ENCODE measurements at regions not wholly inside any gene's neighbourhood (a gene's known extent, or its start where the extent isn't known, plus 50 kb on each side); places are given as distances from the start of the nearest gene placed in this dataset.
"Not testable (repeated sequence)": the region's sequence is repeated elsewhere in the genome, so short reads cannot be mapped to it uniquely, and the experiment has no call there.

GRCh38 chr4:188287169-188287894 is 148.1 kb downstream of the TRIML1 start:
- no peak for DNase-seq (ENCODE audit: low spot score)

DNA sequence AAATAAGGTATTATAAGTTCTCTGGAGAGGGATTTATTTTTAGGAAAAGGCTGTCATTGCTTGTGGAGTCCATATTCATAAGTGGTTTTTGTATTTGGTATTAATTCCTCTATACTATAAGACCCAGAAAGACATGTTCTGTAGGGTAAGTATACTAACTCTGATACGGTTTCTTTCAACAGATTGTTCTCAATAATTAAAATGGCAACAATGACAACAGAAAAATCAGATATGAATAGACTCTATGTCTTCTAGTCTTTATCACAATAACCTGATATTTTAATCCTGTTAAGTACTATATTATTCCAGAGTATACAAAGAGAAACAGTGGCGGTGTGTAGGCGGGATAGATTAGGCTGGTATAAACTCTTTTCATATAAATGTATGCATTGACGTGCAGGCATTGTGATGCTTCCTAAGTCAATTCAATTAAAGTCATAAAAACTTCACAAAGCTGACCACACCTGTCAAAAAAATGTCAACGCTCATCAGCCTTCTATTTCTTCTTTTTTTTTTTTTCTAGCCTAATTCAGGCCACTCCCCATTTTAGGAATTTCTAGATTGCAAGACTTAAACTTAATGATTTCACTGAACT is 150.4 kb downstream of the TRIML1 start:
- DNase-seq (ENCODE audit: low spot score): no peak

GRCh38 chr4:188295899-188296298 is 156.7 kb downstream of the TRIML1 start:
- no peak for DNase-seq (ENCODE audit: low spot score)

DNA sequence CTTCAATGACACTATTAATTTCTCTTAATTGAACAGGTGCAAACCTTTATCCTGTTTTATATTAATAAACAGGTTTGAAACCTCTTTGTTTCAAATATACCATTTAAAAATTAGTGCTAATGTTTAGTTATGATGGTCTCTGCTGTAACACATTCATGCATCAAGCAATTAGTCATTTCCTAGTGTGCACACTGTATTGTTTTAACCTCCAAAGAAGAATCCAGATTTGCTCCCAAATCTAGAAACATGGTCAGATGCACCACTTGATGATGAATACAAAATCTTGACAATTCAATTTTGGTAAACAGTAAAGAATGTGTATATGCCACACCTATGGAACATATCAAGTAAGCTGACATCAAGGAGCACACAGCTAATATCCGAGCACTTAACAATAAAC is 157.1 kb downstream of the TRIML1 start:
- no peak for DNase-seq (ENCODE audit: low spot score)

GRCh38 chr4:188297873-188298272 is 158.6 kb downstream of the TRIML1 start:
- no peak for DNase-seq (ENCODE audit: low spot score)

DNA sequence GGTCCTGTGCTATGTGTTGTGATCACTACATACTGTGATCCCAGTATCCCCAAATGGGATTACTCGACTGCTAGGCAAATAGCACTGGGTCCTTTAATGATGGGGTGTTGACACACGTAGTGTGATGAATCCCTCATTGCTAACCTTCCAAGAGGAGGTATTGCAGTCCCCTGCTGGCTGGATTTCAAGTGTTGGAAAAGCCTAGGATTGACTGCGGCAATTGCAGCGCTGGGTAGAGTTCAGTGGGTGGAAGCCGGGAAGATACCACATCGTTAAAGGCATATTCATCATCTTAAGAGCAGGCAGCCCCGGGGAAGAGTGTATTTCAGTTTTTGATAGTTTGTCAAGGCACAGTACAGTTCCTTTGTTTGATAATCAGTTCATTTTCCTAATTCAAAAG is 159.9 kb downstream of the TRIML1 start:
- no peak for DNase-seq (ENCODE audit: low spot score)

GRCh38 chr4:188300385-188300784 is 161.1 kb downstream of the TRIML1 start:
- no peak for DNase-seq (ENCODE audit: low spot score)

DNA sequence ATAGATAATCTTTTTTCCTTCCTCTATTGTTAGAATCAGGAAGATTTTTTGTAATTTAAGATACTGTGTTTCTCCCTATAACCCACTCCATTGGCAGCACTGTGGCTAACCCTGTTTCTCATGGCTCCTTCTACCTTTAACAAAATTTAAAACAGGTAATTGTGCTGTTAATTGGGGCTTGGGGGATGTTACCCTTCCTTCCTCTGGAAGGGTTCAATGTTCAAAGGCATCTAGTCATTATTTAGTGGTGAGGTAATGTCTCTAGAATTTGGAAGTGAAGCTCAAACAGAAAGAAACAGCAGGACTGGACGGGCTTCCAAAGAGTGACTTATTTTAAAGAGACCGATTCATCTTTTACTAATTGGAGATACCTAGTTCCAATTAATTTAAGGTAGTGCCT is 166.4 kb downstream of the TRIML1 start:
- no peak for DNase-seq (ENCODE audit: low spot score)

DNA sequence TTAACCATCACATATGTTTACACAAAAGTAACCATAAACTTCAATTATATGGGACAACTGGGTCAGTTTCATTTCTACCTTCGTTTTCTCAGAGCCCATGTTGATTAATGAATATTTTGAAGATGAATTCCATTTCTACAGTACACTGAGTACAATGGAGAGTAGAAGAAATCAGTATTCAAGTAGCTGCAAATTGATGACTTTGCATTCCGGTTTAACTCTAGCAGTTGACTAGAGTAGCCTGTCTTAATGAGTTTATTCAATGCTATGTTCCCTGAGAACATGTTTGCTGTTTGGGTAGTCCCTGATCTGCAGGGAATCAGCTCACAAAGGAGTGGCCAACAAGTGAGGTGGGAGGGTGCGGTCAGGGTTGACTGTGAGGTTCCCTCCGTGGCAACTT is 168.3 kb downstream of the TRIML1 start:
- no peak for DNase-seq (ENCODE audit: low spot score)

GRCh38 chr4:188308142-188308541 is 168.9 kb downstream of the TRIML1 start:
- no peak for DNase-seq (ENCODE audit: low spot score)

GRCh38 chr4:188316391-188316790 is 177.2 kb downstream of the TRIML1 start:
- DNase-seq (ENCODE audit: low spot score): no peak

DNA sequence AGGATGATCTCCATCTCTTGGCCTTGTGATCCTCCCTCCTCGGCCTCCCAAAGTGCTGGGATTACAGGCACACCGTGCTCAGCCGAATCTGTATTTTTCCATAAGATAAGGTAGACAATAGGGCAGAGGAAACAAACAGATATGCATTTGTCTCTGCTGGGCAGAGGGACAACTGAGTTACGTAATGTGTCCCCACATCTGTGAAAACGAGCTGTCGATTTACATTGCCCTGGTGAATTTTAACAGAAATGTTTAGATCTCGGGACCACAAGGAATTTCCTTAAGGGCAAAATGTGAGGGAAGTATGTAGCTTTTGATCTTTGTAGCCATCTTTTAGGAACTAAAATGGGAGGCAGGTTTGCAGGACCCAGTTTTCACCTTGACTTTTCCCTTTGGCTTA is 189.7 kb downstream of the TRIML1 start:
- no peak for DNase-seq (ENCODE audit: low spot score)

DNA sequence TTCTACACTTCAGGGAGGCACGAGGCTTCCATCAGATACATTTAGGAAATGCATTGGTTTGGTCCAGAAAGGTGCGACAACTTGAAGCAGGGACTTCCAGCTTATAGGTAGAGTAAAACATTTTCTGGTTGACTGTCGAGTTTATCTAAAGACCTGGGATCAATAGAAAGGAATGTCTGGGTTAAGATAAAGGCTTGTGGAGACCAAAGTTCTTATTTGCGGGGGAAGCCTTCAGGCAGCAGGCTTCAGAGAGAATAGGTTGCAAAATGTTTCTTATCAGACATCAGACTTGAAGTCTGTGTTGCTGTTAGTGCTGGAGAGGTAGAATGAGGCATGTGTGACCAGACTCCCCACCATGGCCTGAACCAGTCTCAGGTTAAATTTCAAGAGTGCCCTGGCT is 190.3 kb downstream of the TRIML1 start:
- DNase-seq (ENCODE audit: low spot score): no peak

GRCh38 chr4:188332265-188332664 is 193.0 kb downstream of the TRIML1 start:
- no peak for DNase-seq (ENCODE audit: low spot score)

DNA sequence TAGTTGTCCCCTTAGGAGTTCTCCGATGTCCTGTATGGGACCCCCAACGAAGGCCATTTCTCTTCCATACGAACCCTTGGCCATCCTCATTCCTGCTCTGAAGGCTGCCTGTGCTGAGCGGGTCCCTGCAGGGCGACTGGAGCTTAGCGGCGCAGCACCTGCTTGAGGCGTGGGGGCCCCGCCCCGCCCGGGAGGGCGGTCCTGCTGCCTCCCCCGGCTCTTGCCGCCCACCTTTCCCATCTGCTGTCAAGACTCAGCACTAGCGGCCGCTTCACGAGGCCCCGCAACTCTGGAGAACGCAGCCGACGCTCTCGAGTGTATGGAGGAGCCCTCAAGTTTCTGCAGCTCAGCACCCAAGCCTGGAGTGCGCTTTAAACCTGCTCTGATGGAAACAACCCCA is 197.7 kb downstream of the TRIML1 start:
- no peak for DNase-seq (ENCODE audit: low spot score)

DNA sequence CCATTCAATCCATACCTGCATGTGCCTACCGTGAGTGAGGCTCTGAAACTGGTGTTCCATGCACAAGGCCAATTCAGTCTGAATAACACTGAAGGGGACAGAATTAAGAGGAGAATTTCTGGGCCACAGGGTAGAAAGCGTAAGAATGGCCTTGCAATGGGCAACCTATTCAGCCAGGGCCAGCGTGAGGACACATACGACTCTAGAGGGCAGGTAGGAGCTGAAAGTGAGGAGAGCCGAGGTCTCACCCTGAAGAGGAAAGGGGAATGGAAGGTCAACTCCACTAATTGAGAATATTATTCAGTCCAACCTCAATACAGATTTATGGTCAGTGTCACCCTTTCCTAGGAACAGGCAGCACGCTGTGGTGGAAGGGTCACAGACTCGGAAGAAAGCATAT is 202.2 kb downstream of the TRIML1 start:
- no peak for DNase-seq (ENCODE audit: low spot score)

GRCh38 chr4:188346171-188346809 is 207.0 kb downstream of the TRIML1 start:
- DNase-seq (ENCODE audit: low spot score): no peak

DNA sequence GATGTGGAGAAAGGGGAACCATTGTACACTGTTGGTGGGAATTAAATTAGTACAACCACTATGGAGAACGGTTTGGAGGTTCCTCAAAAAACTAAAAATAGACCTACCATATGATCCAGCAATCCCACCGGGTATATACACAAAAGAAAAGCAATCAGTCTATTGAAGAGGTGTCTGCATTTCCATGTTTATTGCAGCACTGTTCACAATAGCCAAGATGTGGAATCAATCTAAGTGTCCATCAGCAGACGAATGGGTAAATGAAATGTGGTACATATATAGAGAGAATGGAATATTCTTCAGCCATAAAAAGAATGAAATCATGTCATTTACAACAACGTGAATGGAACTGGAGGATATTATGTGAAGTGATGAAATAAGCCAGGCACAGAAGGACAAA is 208.1 kb downstream of the TRIML1 start:
- no peak for DNase-seq (ENCODE audit: low spot score)

DNA sequence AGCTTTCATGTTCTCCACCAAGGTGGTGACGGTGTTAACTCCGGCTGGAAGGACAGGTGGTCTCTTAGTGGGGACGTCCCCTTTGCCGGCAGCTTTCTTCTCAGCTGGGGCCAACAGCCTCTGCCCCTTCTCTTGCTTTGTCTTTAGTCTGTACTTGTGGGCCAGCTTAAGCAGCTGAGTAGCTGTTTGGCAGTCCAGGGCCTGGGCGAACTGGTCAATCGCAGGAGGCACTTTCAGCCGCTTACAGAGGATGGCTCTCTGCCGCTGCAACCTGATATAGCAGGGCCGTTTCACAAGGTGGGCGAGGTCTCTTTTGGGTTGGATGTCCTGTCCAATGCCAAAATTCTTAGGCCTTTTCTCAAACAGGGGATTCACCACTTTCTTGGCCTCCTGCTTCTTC is 210.3 kb downstream of the TRIML1 start:
- DNase-seq (ENCODE audit: low spot score): not testable (repeated sequence)

DNA sequence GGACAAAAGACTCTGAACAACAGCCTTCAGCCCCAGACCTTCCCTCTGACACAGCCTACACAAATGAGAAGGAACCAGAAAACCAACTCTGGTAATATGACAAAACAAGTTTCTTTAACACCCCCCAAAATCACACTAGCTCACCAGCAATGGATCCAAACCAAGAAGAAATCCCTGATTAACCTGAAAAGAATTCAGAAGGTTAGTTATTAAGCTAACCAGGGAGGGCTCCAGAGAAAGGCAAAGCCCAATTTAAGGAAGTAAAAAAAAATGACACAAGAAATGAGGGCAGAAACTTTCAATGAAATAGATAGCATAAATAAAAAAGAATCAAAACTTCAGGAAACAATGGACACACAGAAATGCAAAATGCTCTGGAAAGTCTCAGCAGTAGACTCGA is 224.0 kb downstream of the TRIML1 start:
- DNase-seq (ENCODE audit: low spot score): no peak

DNA sequence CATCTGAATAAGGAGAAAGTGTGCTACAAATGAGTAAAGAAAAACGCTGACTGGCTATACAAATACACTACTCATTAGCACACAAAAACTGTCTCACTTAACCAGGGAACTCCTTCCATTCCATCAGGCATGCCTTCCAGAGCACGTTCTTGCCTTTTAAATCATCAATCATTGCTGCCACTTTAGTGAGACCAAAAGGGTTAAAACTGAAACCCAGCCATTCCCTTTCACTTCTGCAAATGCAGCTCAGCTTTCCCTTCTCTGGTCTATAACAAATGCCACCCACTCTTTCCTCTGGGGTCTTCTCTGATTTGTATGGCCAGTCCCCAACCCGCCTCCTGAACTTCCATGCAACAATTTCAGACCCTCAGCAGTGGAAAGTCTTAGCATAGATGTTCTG is 231.5 kb downstream of the TRIML1 start:
- DNase-seq (ENCODE audit: low spot score): no peak

- DNase-seq (ENCODE audit: low spot score): no peak
These were observed 232.8 kb downstream of the TRIML1 start for GRCh38 chr4:188372058-188372457.

- DNase-seq (ENCODE audit: low spot score): no peak
These were observed 233.6 kb downstream of the TRIML1 start for GRCh38 chr4:188372829-188373228.

DNA sequence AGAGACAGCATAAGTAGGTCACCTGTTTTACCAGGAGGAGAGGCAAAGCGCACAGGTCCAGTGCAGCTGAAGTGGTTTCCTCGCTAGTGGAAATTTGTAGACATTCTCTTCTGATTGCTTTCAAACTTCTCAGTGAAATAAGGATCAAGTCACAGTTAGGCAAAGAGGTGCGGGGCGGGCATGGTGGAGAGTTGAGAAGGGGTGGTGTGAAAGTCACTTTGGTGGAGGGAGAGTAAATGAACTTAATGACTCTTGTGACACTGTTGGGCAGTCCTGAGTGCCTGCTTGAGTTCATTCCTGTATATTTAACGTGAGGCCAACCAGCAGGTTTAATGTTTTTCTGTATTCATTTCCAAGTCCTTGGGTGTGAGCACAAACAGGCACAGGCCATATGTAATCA is 235.6 kb downstream of the TRIML1 start:
- DNase-seq (ENCODE audit: low spot score): no peak

Data from HuH-7.5 (cell line).